Liver (tissue), 8 donors: ENCODE measurements at regions not wholly inside any gene's neighbourhood (a gene's known extent, or its start where the extent isn't known, plus 50 kb on each side); places are given as distances from the start of the nearest gene placed in this dataset.

ENCODE experiments used
- DNase-seq: peaks from one replicate; pipeline ENCODE4 v3.0.0-alpha.2; 2017; ENCODE audit warnings: low spot score
- H3K27ac ChIP-seq, 2 donors: one replicate each; pipeline ENCODE4 v1.7.0; 2013; ENCODE audit warnings: inconsistent platforms in 2 of 2, low read length in 2 of 2, control low read depth in 1 of 2, low read depth in 1 of 2, mild to moderate bottlenecking in 1 of 2
- H3K27me3 ChIP-seq, 4 donors: one replicate each; pipeline versions ENCODE4 v1.6.1 to v1.7.0; 2013; ENCODE audit warnings: low read length in 3 of 4, inconsistent platforms in 1 of 4, mild to moderate bottlenecking in 1 of 4, moderate library complexity in 1 of 4; ENCODE audit not compliant: control insufficient read depth in 4 of 4, insufficient read depth in 4 of 4
- H3K36me3 ChIP-seq, 4 donors: one replicate each; pipeline versions ENCODE4 v1.6.1 to v1.7.0; 2013; ENCODE audit warnings: low read length in 3 of 4, mild to moderate bottlenecking in 3 of 4, low read depth in 1 of 4, moderate library complexity in 1 of 4; ENCODE audit not compliant: control insufficient read depth in 4 of 4, insufficient read depth in 3 of 4
- H3K4me1 ChIP-seq, 4 donors: one replicate each; pipeline versions ENCODE4 v1.6.1 to v1.7.0; 2013; ENCODE audit warnings: low read length in 3 of 4, mild to moderate bottlenecking in 3 of 4, moderate library complexity in 1 of 4; ENCODE audit not compliant: control insufficient read depth in 4 of 4, insufficient read depth in 4 of 4
- H3K4me3 ChIP-seq, 3 donors: one replicate each; pipeline versions ENCODE4 v1.6.1 to v1.7.0; 2013; ENCODE audit warnings: low read length in 3 of 3, control low read depth in 1 of 3, low read depth in 1 of 3, mild to moderate bottlenecking in 1 of 3
- H3K9ac ChIP-seq, 2 donors: one replicate each; pipeline ENCODE4 v1.7.0; 2013; ENCODE audit warnings: low read length in 2 of 2, mild to moderate bottlenecking in 2 of 2, moderate library complexity in 2 of 2, control low read depth in 1 of 2, low read depth in 1 of 2
- H3K9me3 ChIP-seq, 4 donors: one replicate each; pipeline versions ENCODE4 v1.6.1 to v1.7.0; 2013; ENCODE audit warnings: low read length in 3 of 4; ENCODE audit not compliant: control insufficient read depth in 4 of 4
- ATF3 ChIP-seq: IDR thresholded peaks from 2 replicates; pipeline ENCODE4 v1.6.1; 2016; ENCODE audit warnings: antibody characterized with exemption
- CTCF ChIP-seq: fragments of 150-350 bp; IDR thresholded peaks from 2 replicates; pipeline ENCODE4 v1.5.1; 2017; ENCODE audit warnings: improper control_type of control experiment, low read depth, low read length; ENCODE audit not compliant: missing input control
- EGR1 ChIP-seq, 2 donors: IDR thresholded peaks; 2 replicates each; pipeline ENCODE4 v1.6.1; 2016 to 2018; ENCODE audit warnings: antibody characterized with exemption in 2 of 2, low read depth in 2 of 2
- FOXA1 ChIP-seq: IDR thresholded peaks from 2 replicates; pipeline ENCODE4 v1.6.1; 2016; ENCODE audit warnings: antibody characterized with exemption
- GABPA ChIP-seq, 2 donors: IDR thresholded peaks in 1 of 2; conservative IDR thresholded peaks in 1 of 2; 2 replicates each; pipeline ENCODE4 v1.6.1; 2016; ENCODE audit warnings: antibody characterized with exemption in 2 of 2, mild to moderate bottlenecking in 1 of 2, moderate library complexity in 1 of 2
- HNF4A ChIP-seq, 2 donors: conservative IDR thresholded peaks; 2 replicates each; pipeline ENCODE4 v1.6.1; 2016; ENCODE audit warnings: antibody characterized with exemption in 2 of 2, mild to moderate bottlenecking in 2 of 2
- HNF4G ChIP-seq: IDR thresholded peaks from 2 replicates; pipeline ENCODE4 v1.6.1; 2016; ENCODE audit warnings: antibody characterized with exemption
- JUND ChIP-seq, 2 donors: IDR thresholded peaks; 2 replicates each; pipeline ENCODE4 v1.6.1; 2016; ENCODE audit warnings: antibody characterized with exemption in 2 of 2
- MAX ChIP-seq: IDR thresholded peaks from 2 replicates; pipeline ENCODE4 v1.6.1; 2016; ENCODE audit warnings: antibody characterized with exemption
- NR2F2 ChIP-seq: IDR thresholded peaks from 2 replicates; pipeline ENCODE4 v1.6.1; 2016; ENCODE audit warnings: antibody characterized with exemption
- RAD21 ChIP-seq, 2 donors: IDR thresholded peaks; 2 replicates each; pipeline ENCODE4 v1.6.1; 2016; ENCODE audit warnings: antibody characterized with exemption in 2 of 2, mild to moderate bottlenecking in 2 of 2
- RXRA ChIP-seq, 2 donors: IDR thresholded peaks; 2 replicates each; pipeline ENCODE4 v1.6.1; 2017 to 2018; ENCODE audit warnings: antibody characterized with exemption in 2 of 2, mild to moderate bottlenecking in 1 of 2
- SP1 ChIP-seq: IDR thresholded peaks from 2 replicates; pipeline ENCODE4 v1.6.1; 2018; ENCODE audit warnings: antibody characterized with exemption, mild to moderate bottlenecking
- TAF1 ChIP-seq: conservative IDR thresholded peaks from 2 replicates; pipeline ENCODE4 v1.6.1; 2016; ENCODE audit warnings: antibody characterized with exemption, mild to moderate bottlenecking
- ZBTB33 ChIP-seq: IDR thresholded peaks from 2 replicates; pipeline ENCODE4 v1.6.1; 2016; ENCODE audit warnings: antibody characterized with exemption
- WGBS: extraction: QIAGEN DNeasy Blood & Tissue Kit; methylation state at CpG from one replicate; pipeline ENCODE4 v1.1.7; 2013; 5-methylcytosine and 5-hydroxymethylcytosine counted together
- TF ChIP-seq, protein P1 (sequence below): IDR thresholded peaks from 2 replicates; pipeline ENCODE4 v1.6.1; 2016; ENCODE audit warnings: antibody characterized with exemption, mild to moderate bottlenecking
- donor health status: healthy.
- donor health status: healthy.
- donor health status: healthy.
- donor health status: healthy.
- donor health status: healthy.

DNA sequence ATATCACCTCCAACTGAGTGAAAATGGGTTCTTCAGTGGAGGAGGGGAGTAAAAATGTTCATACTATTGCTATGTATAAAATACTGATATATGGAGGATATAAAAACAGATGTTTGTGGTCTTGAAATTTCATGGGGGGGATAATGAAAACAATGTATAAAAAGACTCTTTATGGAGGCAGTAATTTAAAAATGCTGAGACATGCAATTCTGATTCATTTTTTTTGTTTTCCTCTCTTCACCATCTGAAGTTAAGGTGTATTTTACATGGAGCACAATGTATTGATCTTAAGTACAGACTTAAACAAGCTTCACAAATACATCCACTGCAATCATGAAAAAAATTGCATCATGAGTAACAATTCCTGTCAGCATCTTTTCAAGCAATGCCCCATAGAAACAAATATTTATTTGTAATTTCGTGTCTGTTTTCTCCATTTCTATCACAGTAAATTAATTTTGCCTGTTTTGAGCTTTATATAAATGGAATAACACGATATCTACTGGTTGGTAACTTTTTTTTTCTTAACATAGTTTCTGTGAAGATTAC, 393.2 kb upstream of the ZNF804A start:
- H3K9me3 ChIP-seq, result no peaks in the 10 kb centered on the region

GRCh38 chr2:184206045-184206444, 392.3 kb upstream of the ZNF804A start:
- Histone ChIP-seq H3K4me3 (no peak overlapping the region), H3K9ac (no peak overlapping the region), H3K9me3 (no peaks in the 10 kb centered on the region), H3K27me3 (no peaks in the 10 kb centered on the region), H3K36me3 (no peaks in the 10 kb centered on the region), H3K27ac (no peak overlapping the region), H3K4me1 (no peaks in the 10 kb centered on the region)
- TF ChIP-seq CTCF (no peak), GABPA (IDR thresholded peaks at IDR 0.05 in 1 of 2, conservative IDR thresholded peaks at IDR 0.05 in 1 of 2) (no peak), JUND (IDR thresholded peaks at IDR 0.05) (no peak), HNF4A (conservative IDR thresholded peaks at IDR 0.05) (no peak), HNF4G (no peak), RAD21 (IDR thresholded peaks at IDR 0.05) (no peak), MAX (no peak), TAF1 (no peak)
- TF ChIP-seq, protein P1, sequence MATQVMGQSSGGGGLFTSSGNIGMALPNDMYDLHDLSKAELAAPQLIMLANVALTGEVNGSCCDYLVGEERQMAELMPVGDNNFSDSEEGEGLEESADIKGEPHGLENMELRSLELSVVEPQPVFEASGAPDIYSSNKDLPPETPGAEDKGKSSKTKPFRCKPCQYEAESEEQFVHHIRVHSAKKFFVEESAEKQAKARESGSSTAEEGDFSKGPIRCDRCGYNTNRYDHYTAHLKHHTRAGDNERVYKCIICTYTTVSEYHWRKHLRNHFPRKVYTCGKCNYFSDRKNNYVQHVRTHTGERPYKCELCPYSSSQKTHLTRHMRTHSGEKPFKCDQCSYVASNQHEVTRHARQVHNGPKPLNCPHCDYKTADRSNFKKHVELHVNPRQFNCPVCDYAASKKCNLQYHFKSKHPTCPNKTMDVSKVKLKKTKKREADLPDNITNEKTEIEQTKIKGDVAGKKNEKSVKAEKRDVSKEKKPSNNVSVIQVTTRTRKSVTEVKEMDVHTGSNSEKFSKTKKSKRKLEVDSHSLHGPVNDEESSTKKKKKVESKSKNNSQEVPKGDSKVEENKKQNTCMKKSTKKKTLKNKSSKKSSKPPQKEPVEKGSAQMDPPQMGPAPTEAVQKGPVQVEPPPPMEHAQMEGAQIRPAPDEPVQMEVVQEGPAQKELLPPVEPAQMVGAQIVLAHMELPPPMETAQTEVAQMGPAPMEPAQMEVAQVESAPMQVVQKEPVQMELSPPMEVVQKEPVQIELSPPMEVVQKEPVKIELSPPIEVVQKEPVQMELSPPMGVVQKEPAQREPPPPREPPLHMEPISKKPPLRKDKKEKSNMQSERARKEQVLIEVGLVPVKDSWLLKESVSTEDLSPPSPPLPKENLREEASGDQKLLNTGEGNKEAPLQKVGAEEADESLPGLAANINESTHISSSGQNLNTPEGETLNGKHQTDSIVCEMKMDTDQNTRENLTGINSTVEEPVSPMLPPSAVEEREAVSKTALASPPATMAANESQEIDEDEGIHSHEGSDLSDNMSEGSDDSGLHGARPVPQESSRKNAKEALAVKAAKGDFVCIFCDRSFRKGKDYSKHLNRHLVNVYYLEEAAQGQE, result no peak
- WGBS, result 73% methylated on average over 2 of the region's 2 CpGs
- DNase-seq, result no peak

More for the DNA sequence above, 393.2 kb upstream of the ZNF804A start:
- DNase-seq, result no peak
- no peak for TF ChIP-seq GABPA (IDR thresholded peaks at IDR 0.05 in 1 of 2, conservative IDR thresholded peaks at IDR 0.05 in 1 of 2)
- TF ChIP-seq ZBTB33, result no peak
- no peak for TF ChIP-seq RXRA (IDR thresholded peaks at IDR 0.05)
- TF ChIP-seq NR2F2, result no peak
- no peak for TF ChIP-seq ATF3
- TF ChIP-seq HNF4G, result no peak
- TF ChIP-seq EGR1 (IDR thresholded peaks at IDR 0.05; ENCODE audit: low read depth in 2 of 2), result no peak
- no peak for TF ChIP-seq MAX
- no peak for TF ChIP-seq TAF1
- no peak for TF ChIP-seq FOXA1
- TF ChIP-seq HNF4A (conservative IDR thresholded peaks at IDR 0.05), result no peak
- no peak for TF ChIP-seq SP1
- Histone ChIP-seq H3K4me3 (no peak overlapping the region), H3K27me3 (no peaks in the 10 kb centered on the region), H3K4me1 (no peaks in the 10 kb centered on the region), H3K9ac (no peak overlapping the region), H3K36me3 (no peaks in the 10 kb centered on the region), H3K27ac (no peak overlapping the region)
- 51% methylated on average over 2 of the region's 2 CpGs for WGBS
